Chondrocyte (in vitro differentiated cells): ENCODE measurements at regions not wholly inside any gene's neighbourhood (a gene's known extent, or its start where the extent isn't known, plus 50 kb on each side); places are given as distances from the start of the nearest gene placed in this dataset.
"Not testable (repeated sequence)": the region's sequence is repeated elsewhere in the genome, so short reads cannot be mapped to it uniquely, and the experiment has no call there.

Experiments
- DNase-seq: peaks from one replicate; pipeline ENCODE4 v3.0.0; 2021; ENCODE audit warnings: mixed read lengths, low spot score
- H3K27ac Mint-ChIP-seq: one replicate; pipeline ENCODE4 v1.8.0; 2021; ENCODE audit warnings: mild to moderate bottlenecking, moderate library complexity, mixed read lengths; ENCODE audit not compliant: unreplicated experiment
- H3K27me3 Mint-ChIP-seq: 2 replicates; pipeline ENCODE4 v1.8.0; 2021; ENCODE audit warnings: low read depth, mixed read lengths
- H3K36me3 Mint-ChIP-seq: 2 replicates; pipeline ENCODE4 v1.8.0; 2021; ENCODE audit warnings: low read depth, mixed read lengths
- H3K4me1 Mint-ChIP-seq: 2 replicates; pipeline ENCODE4 v1.8.0; 2021; ENCODE audit warnings: low read depth, mild to moderate bottlenecking, mixed read lengths
- H3K4me3 Mint-ChIP-seq: one replicate; pipeline ENCODE4 v1.8.0; 2021; ENCODE audit warnings: mild to moderate bottlenecking, moderate library complexity, mixed read lengths; ENCODE audit not compliant: unreplicated experiment
- H3K9me3 Mint-ChIP-seq: 2 replicates; pipeline ENCODE4 v1.8.0; 2021; ENCODE audit warnings: low read depth, mixed read lengths
- CTCF ChIP-seq: fragments of 200-600 bp; sonication (generic); IDR thresholded peaks from 2 replicates; pipeline ENCODE4 v1.5.0; 2021; ENCODE audit warnings: antibody characterized with exemption, mild to moderate bottlenecking, moderate library complexity

GRCh38 chr11:7186676-7187075, 65.0 kb upstream of the SYT9 start:
- Mint-ChIP-seq H3K9me3 (peaks cover 11% of the 10 kb centered on the region), H3K4me3 (no peak overlapping the region), H3K4me1 (peaks cover 3% of the 10 kb centered on the region), H3K27ac (no peak overlapping the region), H3K36me3 (no peaks in the 10 kb centered on the region), H3K27me3 (no peaks in the 10 kb centered on the region)
- DNase-seq, result no peak
- no peak for TF ChIP-seq CTCF

- not testable (repeated sequence) for H3K27ac Mint-ChIP-seq, H3K9me3 Mint-ChIP-seq, H3K4me1 Mint-ChIP-seq
Measured at GRCh38 chr11:7192785-7193184, 58.9 kb upstream of the SYT9 start.

GRCh38 chr11:7196396-7197146, 55.1 kb upstream of the SYT9 start:
- Mint-ChIP-seq H3K4me1 (no peaks in the 10 kb centered on the region), H3K27ac (no peak overlapping the region), H3K9me3 (no peaks in the 10 kb centered on the region), H3K27me3 (no peaks in the 10 kb centered on the region), H3K36me3 (no peaks in the 10 kb centered on the region), H3K4me3 (no peak overlapping the region)
- no peak for DNase-seq
- no peak for TF ChIP-seq CTCF

More at GRCh38 chr11:7192785-7193184, 58.9 kb upstream of the SYT9 start:
- not testable (repeated sequence) for H3K4me3 Mint-ChIP-seq, DNase-seq, H3K36me3 Mint-ChIP-seq, H3K27me3 Mint-ChIP-seq

- Mint-ChIP-seq H3K4me3 (no peak overlapping the region), H3K36me3 (no peaks in the 10 kb centered on the region), H3K27ac (no peak overlapping the region), H3K4me1 (no peaks in the 10 kb centered on the region), H3K27me3 (no peaks in the 10 kb centered on the region), H3K9me3 (no peaks in the 10 kb centered on the region)
- DNase-seq, result no peak
- TF ChIP-seq CTCF, result no peak
Measured at GRCh38 chr11:7197469-7197868, 54.2 kb upstream of the SYT9 start.
